HG03135 (cell line): ENCODE measurements at regions not wholly inside any gene's neighbourhood (a gene's known extent, or its start where the extent isn't known, plus 50 kb on each side); places are given as distances from the start of the nearest gene placed in this dataset.

ENCODE experiments used
- ATAC-seq: cut with Tn5 transposase; IDR thresholded peaks from one replicate; pipeline ENCODE4 v1.9.1; 2021; ENCODE audit warnings: mild to moderate bottlenecking, moderate library complexity; ENCODE audit not compliant: unreplicated experiment

- no peak for ATAC-seq
Measured at GRCh38 chr12:28104903-28105864, 85.1 kb upstream of the CCDC91 start.

- ATAC-seq: no peak
Measured at GRCh38 chr12:28107679-28108078, 82.6 kb upstream of the CCDC91 start.

- no peak for ATAC-seq
Measured at GRCh38 chr12:28108599-28108998, 81.7 kb upstream of the CCDC91 start.

- ATAC-seq: no peak
Measured at GRCh38 chr12:28110329-28110728, 79.9 kb upstream of the CCDC91 start.

GRCh38 chr12:28114488-28114887 lies 75.8 kb upstream of the CCDC91 start:
- ATAC-seq: no peak

- ATAC-seq: no peak
Measured at GRCh38 chr12:28121433-28121832, 68.8 kb upstream of the CCDC91 start.

GRCh38 chr12:28121899-28122655 lies 68.2 kb upstream of the CCDC91 start:
- ATAC-seq: no peak

GRCh38 chr12:28122756-28123155 lies 67.5 kb upstream of the CCDC91 start:
- no peak for ATAC-seq

GRCh38 chr12:28127455-28127854 lies 62.8 kb upstream of the CCDC91 start:
- ATAC-seq: no peak

- ATAC-seq: no peak
Measured at GRCh38 chr12:28129031-28129430, 61.2 kb upstream of the CCDC91 start.

- ATAC-seq: no peak
Measured at GRCh38 chr12:28130234-28130624, 60.0 kb upstream of the CCDC91 start.

GRCh38 chr12:28130625-28131598 lies 59.3 kb upstream of the CCDC91 start:
- ATAC-seq: no peak

- ATAC-seq: no peak
Measured at GRCh38 chr12:28132398-28132797, 57.9 kb upstream of the CCDC91 start.

GRCh38 chr12:28135801-28136439 lies 54.3 kb upstream of the CCDC91 start:
- ATAC-seq: no peak

GRCh38 chr12:28137414-28137813 lies 52.8 kb upstream of the CCDC91 start:
- no peak for ATAC-seq

GRCh38 chr12:28140404-28140803 lies 49.9 kb upstream of the CCDC91 start:
- no peak for ATAC-seq
